Astrocyte (in vitro differentiated cells and primary cell): ENCODE measurements at regions not wholly inside any gene's neighbourhood (a gene's known extent, or its start where the extent isn't known, plus 50 kb on each side); places are given as distances from the start of the nearest gene placed in this dataset.

Experiments used
- CTCF ChIP-seq: IDR thresholded peaks from 2 replicates; pipeline ENCODE4 v1.5.1; 2011; ENCODE audit warnings: low read depth, mild to moderate bottlenecking, inconsistent platforms, low read length, moderate library complexity; ENCODE audit not compliant: insufficient read depth
- EZH2 ChIP-seq: IDR thresholded peaks from 2 replicates; pipeline ENCODE4 v1.6.1; 2012; ENCODE audit warnings: mild to moderate bottlenecking, low read length, inconsistent platforms; ENCODE audit not compliant: insufficient read depth

GRCh38 chr12:47433876-47434275 is 272.0 kb downstream of the RPAP3 start:
- TF ChIP-seq CTCF, result no peak
- no peak for TF ChIP-seq EZH2
